HG03558 (cell line): ENCODE measurements at regions not wholly inside any gene's neighbourhood (a gene's known extent, or its start where the extent isn't known, plus 50 kb on each side); places are given as distances from the start of the nearest gene placed in this dataset.
"Not testable (repeated sequence)": the region's sequence is repeated elsewhere in the genome, so short reads cannot be mapped to it uniquely, and the experiment has no call there.

Experiments used
- ATAC-seq: cut with Tn5 transposase; IDR thresholded peaks from one replicate; pipeline ENCODE4 v1.9.1; 2021; ENCODE audit warnings: moderate number of reproducible peaks; ENCODE audit not compliant: unreplicated experiment; ENCODE audit errors: extremely low read depth

- not testable (repeated sequence) for ATAC-seq
These were observed 184.4 kb upstream of the TNFAIP3 start for GRCh38 chr6:137682658-137683057.

- no peak for ATAC-seq
These were observed 183.1 kb upstream of the TNFAIP3 start for GRCh38 chr6:137683916-137684315.

GRCh38 chr6:137685798-137686375, 181.2 kb upstream of the TNFAIP3 start:
- no peak for ATAC-seq

- ATAC-seq, result no peak
These were observed 179.2 kb upstream of the TNFAIP3 start for GRCh38 chr6:137687818-137688217.

- no peak for ATAC-seq
These were observed 178.7 kb upstream of the TNFAIP3 start for GRCh38 chr6:137688230-137688971.

- no peak for ATAC-seq
These were observed 177.7 kb upstream of the TNFAIP3 start for GRCh38 chr6:137689377-137689776.

GRCh38 chr6:137690034-137690433, 177.0 kb upstream of the TNFAIP3 start:
- ATAC-seq, result no peak

GRCh38 chr6:137690721-137691120, 176.3 kb upstream of the TNFAIP3 start:
- ATAC-seq, result no peak

- ATAC-seq, result no peak
These were observed 174.8 kb upstream of the TNFAIP3 start for GRCh38 chr6:137692308-137692707.

- ATAC-seq, result no peak
These were observed 174.3 kb upstream of the TNFAIP3 start for GRCh38 chr6:137692806-137693205.

GRCh38 chr6:137693711-137694110, 173.3 kb upstream of the TNFAIP3 start:
- no peak for ATAC-seq

GRCh38 chr6:137696765-137697164, 170.3 kb upstream of the TNFAIP3 start:
- ATAC-seq, result no peak

GRCh38 chr6:137697267-137697938, 169.7 kb upstream of the TNFAIP3 start:
- ATAC-seq, result no peak

GRCh38 chr6:137698636-137699030, 168.4 kb upstream of the TNFAIP3 start:
- no peak for ATAC-seq

- ATAC-seq, result no peak
These were observed 167.9 kb upstream of the TNFAIP3 start for GRCh38 chr6:137699031-137699683.

GRCh38 chr6:137700161-137700560, 166.9 kb upstream of the TNFAIP3 start:
- no peak for ATAC-seq

GRCh38 chr6:137700751-137701477, 166.1 kb upstream of the TNFAIP3 start:
- ATAC-seq, result no peak

- no peak for ATAC-seq
These were observed 165.1 kb upstream of the TNFAIP3 start for GRCh38 chr6:137701942-137702341.

GRCh38 chr6:137702791-137703424, 164.2 kb upstream of the TNFAIP3 start:
- no peak for ATAC-seq

GRCh38 chr6:137704802-137705159, 162.3 kb upstream of the TNFAIP3 start:
- no peak for ATAC-seq
